HG03469 (cell line): ENCODE measurements at regions not wholly inside any gene's neighbourhood (a gene's known extent, or its start where the extent isn't known, plus 50 kb on each side); places are given as distances from the start of the nearest gene placed in this dataset.
"Not testable (repeated sequence)": the region's sequence is repeated elsewhere in the genome, so short reads cannot be mapped to it uniquely, and the experiment has no call there.

Experiments used
- ATAC-seq: cut with Tn5 transposase; IDR thresholded peaks from one replicate; pipeline ENCODE4 v1.9.1; 2021; ENCODE audit warnings: mild to moderate bottlenecking, moderate library complexity, moderate number of reproducible peaks; ENCODE audit not compliant: unreplicated experiment

GRCh38 chr6:77010931-77011542 is 452.3 kb downstream of the HTR1B start:
- ATAC-seq = no peak

- no peak for ATAC-seq
Observed at GRCh38 chr6:76992553-76992952, 470.7 kb downstream of the HTR1B start.

- no peak for ATAC-seq
Observed at GRCh38 chr6:76984572-76984971, 478.7 kb downstream of the HTR1B start.

GRCh38 chr6:76982476-76983199 is 480.7 kb downstream of the HTR1B start:
- ATAC-seq = no peak

- ATAC-seq = no peak
Observed at GRCh38 chr6:76972474-76972873, 490.8 kb downstream of the HTR1B start.

GRCh38 chr6:76959177-76959576 is 504.1 kb downstream of the HTR1B start:
- ATAC-seq = not testable (repeated sequence)

- no peak for ATAC-seq
Observed at GRCh38 chr6:76942203-76942966, 520.9 kb downstream of the HTR1B start.

GRCh38 chr6:76940191-76940590 is 523.1 kb downstream of the HTR1B start:
- no peak for ATAC-seq

GRCh38 chr6:76914737-76915136 is 548.6 kb downstream of the HTR1B start:
- no peak for ATAC-seq

- not testable (repeated sequence) for ATAC-seq
Observed at GRCh38 chr6:76905541-76905940, 557.8 kb downstream of the HTR1B start.

- ATAC-seq = no peak
Observed at GRCh38 chr6:76892542-76892941, 570.7 kb downstream of the HTR1B start.

GRCh38 chr6:76888351-76888750 is 574.9 kb downstream of the HTR1B start:
- ATAC-seq = no peak

GRCh38 chr6:76886900-76887299 is 576.4 kb downstream of the HTR1B start:
- no peak for ATAC-seq

GRCh38 chr6:76885861-76886301 is 577.4 kb downstream of the HTR1B start:
- no peak for ATAC-seq

- no peak for ATAC-seq
Observed at GRCh38 chr6:76881414-76881813, 581.9 kb downstream of the HTR1B start.

GRCh38 chr6:76876922-76877553 is 586.3 kb downstream of the HTR1B start:
- ATAC-seq = no peak

- not testable (repeated sequence) for ATAC-seq
Observed at GRCh38 chr6:76876430-76876829, 586.9 kb downstream of the HTR1B start.

- no peak for ATAC-seq
Observed at GRCh38 chr6:76867182-76867581, 596.1 kb downstream of the HTR1B start.

- no peak for ATAC-seq
Observed at GRCh38 chr6:76866091-76866915, 597.0 kb downstream of the HTR1B start.

- ATAC-seq = no peak
Observed at GRCh38 chr6:76862936-76863335, 600.4 kb downstream of the HTR1B start.
